Activated naive CD8-positive, alpha-beta T cell treated with anti-CD3 and anti-CD28 coated beads for 36 hours (primary cell): ENCODE measurements at regions not wholly inside any gene's neighbourhood (a gene's known extent, or its start where the extent isn't known, plus 50 kb on each side); places are given as distances from the start of the nearest gene placed in this dataset.

Experiments
- DNase-seq: peaks from one replicate; pipeline ENCODE4 v3.0.0; 2021
- H3K27ac Mint-ChIP-seq: one replicate; pipeline ENCODE4 v1.8.0; 2022; ENCODE audit warnings: mild to moderate bottlenecking, moderate library complexity, mixed read lengths
- H3K27me3 Mint-ChIP-seq: one replicate; pipeline ENCODE4 v1.8.0; 2022; ENCODE audit warnings: mild to moderate bottlenecking, mixed read lengths
- H3K36me3 Mint-ChIP-seq: one replicate; pipeline ENCODE4 v1.8.0; 2021; ENCODE audit warnings: mild to moderate bottlenecking, mixed read lengths
- H3K4me1 Mint-ChIP-seq: one replicate; pipeline ENCODE4 v1.8.0; 2021; ENCODE audit warnings: mixed read lengths
- H3K4me3 Mint-ChIP-seq: one replicate; pipeline ENCODE4 v1.8.0; 2022; ENCODE audit warnings: mild to moderate bottlenecking, moderate library complexity, mixed read lengths
- H3K9me3 Mint-ChIP-seq: one replicate; pipeline ENCODE4 v1.8.0; 2022; ENCODE audit warnings: mixed read lengths

- DNase-seq: no peak
- H3K27ac Mint-ChIP-seq: no peak overlapping the region
- H3K36me3 Mint-ChIP-seq: peaks cover 4% of the 10 kb centered on the region
- no peaks in the 10 kb centered on the region for H3K27me3 Mint-ChIP-seq
- no peaks in the 10 kb centered on the region for H3K9me3 Mint-ChIP-seq
- no peaks in the 10 kb centered on the region for H3K4me1 Mint-ChIP-seq
- H3K4me3 Mint-ChIP-seq: no peak overlapping the region
These were observed 226.0 kb downstream of the MIAT start for GRCh38 chr22:26883393-26883792.

GRCh38 chr22:26884921-26885320, 227.5 kb downstream of the MIAT start:
- no peak for DNase-seq
- Mint-ChIP-seq H3K9me3 (no peaks in the 10 kb centered on the region), H3K4me1 (no peaks in the 10 kb centered on the region), H3K36me3 (peaks cover 3% of the 10 kb centered on the region), H3K4me3 (no peak overlapping the region), H3K27me3 (no peaks in the 10 kb centered on the region), H3K27ac (no peak overlapping the region)

GRCh38 chr22:26885441-26886261, 228.3 kb downstream of the MIAT start:
- Mint-ChIP-seq H3K4me1 (no peaks in the 10 kb centered on the region), H3K27me3 (no peaks in the 10 kb centered on the region), H3K4me3 (no peak overlapping the region), H3K36me3 (peaks cover 3% of the 10 kb centered on the region), H3K27ac (no peak overlapping the region), H3K9me3 (no peaks in the 10 kb centered on the region)
- DNase-seq: no peak

GRCh38 chr22:26887456-26887855, 230.1 kb downstream of the MIAT start:
- Mint-ChIP-seq H3K27me3 (peaks cover 2% of the 10 kb centered on the region), H3K36me3 (no peaks in the 10 kb centered on the region), H3K27ac (no peak overlapping the region), H3K4me3 (no peak overlapping the region), H3K4me1 (no peaks in the 10 kb centered on the region), H3K9me3 (no peaks in the 10 kb centered on the region)
- DNase-seq: no peak

- Mint-ChIP-seq H3K9me3 (no peaks in the 10 kb centered on the region), H3K27ac (no peak overlapping the region), H3K4me1 (no peaks in the 10 kb centered on the region), H3K27me3 (peaks cover 6% of the 10 kb centered on the region), H3K4me3 (no peak overlapping the region), H3K36me3 (no peaks in the 10 kb centered on the region)
- no peak for DNase-seq
These were observed 230.5 kb downstream of the MIAT start for GRCh38 chr22:26887916-26888315.

GRCh38 chr22:26888887-26889286, 231.5 kb downstream of the MIAT start:
- no peaks in the 10 kb centered on the region for H3K36me3 Mint-ChIP-seq
- H3K4me3 Mint-ChIP-seq: no peak overlapping the region
- H3K4me1 Mint-ChIP-seq: no peaks in the 10 kb centered on the region
- peaks cover 10% of the 10 kb centered on the region for H3K27me3 Mint-ChIP-seq
- DNase-seq: no peak
- H3K9me3 Mint-ChIP-seq: no peaks in the 10 kb centered on the region
- no peak overlapping the region for H3K27ac Mint-ChIP-seq

GRCh38 chr22:26889802-26890201, 232.4 kb downstream of the MIAT start:
- no peak for DNase-seq
- peaks cover 15% of the 10 kb centered on the region for H3K27me3 Mint-ChIP-seq
- H3K9me3 Mint-ChIP-seq: no peaks in the 10 kb centered on the region
- H3K4me3 Mint-ChIP-seq: no peak overlapping the region
- no peak overlapping the region for H3K27ac Mint-ChIP-seq
- H3K36me3 Mint-ChIP-seq: no peaks in the 10 kb centered on the region
- peaks cover 4% of the 10 kb centered on the region for H3K4me1 Mint-ChIP-seq

GRCh38 chr22:26890870-26891269, 233.5 kb downstream of the MIAT start:
- Mint-ChIP-seq H3K27me3 (peaks cover 17% of the 10 kb centered on the region), H3K27ac (no peak overlapping the region), H3K4me3 (no peak overlapping the region), H3K36me3 (no peaks in the 10 kb centered on the region), H3K9me3 (no peaks in the 10 kb centered on the region), H3K4me1 (peaks cover 14% of the 10 kb centered on the region)
- no peak for DNase-seq

- Mint-ChIP-seq H3K27me3 (peaks cover 17% of the 10 kb centered on the region), H3K9me3 (no peaks in the 10 kb centered on the region), H3K4me1 (peaks cover 14% of the 10 kb centered on the region), H3K27ac (no peak overlapping the region), H3K4me3 (no peak overlapping the region), H3K36me3 (no peaks in the 10 kb centered on the region)
- no peak for DNase-seq
These were observed 234.0 kb downstream of the MIAT start for GRCh38 chr22:26891429-26891828.

- Mint-ChIP-seq H3K36me3 (peaks cover 2% of the 10 kb centered on the region), H3K4me3 (no peak overlapping the region), H3K4me1 (peaks cover 14% of the 10 kb centered on the region), H3K27me3 (peaks cover 20% of the 10 kb centered on the region), H3K9me3 (no peaks in the 10 kb centered on the region), H3K27ac (no peak overlapping the region)
- DNase-seq: no peak
These were observed 235.0 kb downstream of the MIAT start for GRCh38 chr22:26892166-26893041.

- Mint-ChIP-seq H3K9me3 (no peaks in the 10 kb centered on the region), H3K27me3 (peaks cover 30% of the 10 kb centered on the region), H3K36me3 (peaks cover 2% of the 10 kb centered on the region), H3K4me1 (peaks cover 14% of the 10 kb centered on the region), H3K4me3 (no peak overlapping the region), H3K27ac (no peak overlapping the region)
- no peak for DNase-seq
These were observed 236.1 kb downstream of the MIAT start for GRCh38 chr22:26893173-26894110.

GRCh38 chr22:26894362-26894761, 237.0 kb downstream of the MIAT start:
- Mint-ChIP-seq H3K36me3 (peaks cover 2% of the 10 kb centered on the region), H3K27ac (no peak overlapping the region), H3K4me1 (peaks cover 14% of the 10 kb centered on the region), H3K4me3 (no peak overlapping the region), H3K9me3 (no peaks in the 10 kb centered on the region), H3K27me3 (peaks cover 39% of the 10 kb centered on the region)
- DNase-seq: no peak

GRCh38 chr22:26894766-26895485, 237.5 kb downstream of the MIAT start:
- no peaks in the 10 kb centered on the region for H3K9me3 Mint-ChIP-seq
- no peak overlapping the region for H3K4me3 Mint-ChIP-seq
- H3K4me1 Mint-ChIP-seq: peaks cover 14% of the 10 kb centered on the region
- no peak for DNase-seq
- H3K27me3 Mint-ChIP-seq: peaks cover 42% of the 10 kb centered on the region
- H3K27ac Mint-ChIP-seq: no peak overlapping the region
- H3K36me3 Mint-ChIP-seq: peaks cover 2% of the 10 kb centered on the region

- no peak for DNase-seq
- H3K4me3 Mint-ChIP-seq: no peak overlapping the region
- H3K9me3 Mint-ChIP-seq: no peaks in the 10 kb centered on the region
- H3K27ac Mint-ChIP-seq: no peak overlapping the region
- peaks cover 56% of the 10 kb centered on the region for H3K27me3 Mint-ChIP-seq
- H3K4me1 Mint-ChIP-seq: peaks cover 14% of the 10 kb centered on the region
- peaks cover 2% of the 10 kb centered on the region for H3K36me3 Mint-ChIP-seq
These were observed 240.0 kb downstream of the MIAT start for GRCh38 chr22:26897384-26897783.
